Endothelial cell of hepatic sinusoid (primary cell): ENCODE measurements at regions not wholly inside any gene's neighbourhood (a gene's known extent, or its start where the extent isn't known, plus 50 kb on each side); places are given as distances from the start of the nearest gene placed in this dataset.
"Not testable (repeated sequence)": the region's sequence is repeated elsewhere in the genome, so short reads cannot be mapped to it uniquely, and the experiment has no call there.

Experiments
- in situ Hi-C: cut with HindIII; loops from 2 replicates; pipeline ENCODE4 v1.10.0; 2017; ENCODE audit warnings: low sequenced_read_pairs

GRCh38 chr1:14247666-14248065 is 350.8 kb upstream of the KAZN start:
- in situ Hi-C loops = no loop called here

GRCh38 chr1:14251871-14252270 is 346.6 kb upstream of the KAZN start:
- in situ Hi-C loops = no loop called here

DNA sequence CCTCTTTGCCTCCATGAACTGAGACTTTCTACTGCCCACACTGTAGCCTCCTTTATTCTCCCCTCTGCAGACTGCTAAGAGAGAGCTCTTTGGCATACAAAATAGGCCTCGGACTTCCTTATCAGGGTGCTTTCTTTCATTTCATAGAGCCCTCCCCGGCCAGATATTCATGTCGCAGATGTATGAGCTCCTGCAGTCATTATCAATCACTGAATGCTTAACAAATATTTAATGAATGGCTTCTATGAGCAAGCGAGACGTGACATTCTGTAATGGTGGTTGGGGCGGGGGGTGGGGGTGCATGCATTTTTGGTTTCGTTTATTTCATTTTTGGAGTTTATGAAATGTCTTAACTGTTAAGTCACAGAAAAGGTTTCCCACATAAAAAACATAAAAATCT is 344.8 kb upstream of the KAZN start:
- in situ Hi-C loops = no loop called here

GRCh38 chr1:14254251-14254650 is 344.2 kb upstream of the KAZN start:
- in situ Hi-C loops = no loop called here

DNA sequence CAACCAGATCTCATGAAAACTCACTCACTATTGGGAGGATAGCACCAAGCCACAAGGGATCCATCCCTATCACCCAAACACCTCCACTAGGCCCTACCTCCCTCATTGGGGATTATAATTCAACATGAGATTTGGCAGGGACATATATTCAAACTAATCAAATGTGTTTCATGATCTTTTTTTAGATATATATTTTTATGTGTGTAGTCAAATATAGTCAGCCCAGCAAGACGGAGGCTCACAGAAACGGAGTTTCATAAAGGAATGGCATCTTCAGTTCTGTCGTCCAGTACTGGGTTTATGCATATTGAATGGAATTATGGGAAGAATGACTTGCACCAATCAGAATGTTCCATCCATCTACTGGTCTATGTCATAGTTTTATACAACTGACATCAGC is 343.3 kb upstream of the KAZN start:
- in situ Hi-C loops = no loop called here

DNA sequence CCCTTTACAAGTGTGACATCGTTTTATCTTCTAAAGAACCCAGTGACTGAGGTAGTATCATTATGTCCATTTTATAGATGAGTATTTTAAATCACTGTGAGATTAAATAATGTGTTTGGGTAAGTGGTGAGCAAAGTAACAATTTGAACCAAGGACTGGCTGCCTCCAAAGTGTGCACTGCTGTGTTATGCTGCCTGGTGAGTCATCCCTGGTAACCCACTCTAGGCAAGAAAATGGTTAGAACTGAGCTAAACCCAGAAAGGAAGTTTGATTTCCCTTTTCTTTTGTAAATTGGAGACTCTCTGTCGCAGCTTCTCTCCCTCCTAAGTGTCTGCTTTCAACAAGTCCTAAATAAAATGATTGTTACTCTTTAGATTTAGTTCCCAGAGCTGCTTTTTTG is 342.8 kb upstream of the KAZN start:
- in situ Hi-C loops = no loop called here

- in situ Hi-C loops = no loop called here
Observed at GRCh38 chr1:14259191-14259757, 339.2 kb upstream of the KAZN start.

DNA sequence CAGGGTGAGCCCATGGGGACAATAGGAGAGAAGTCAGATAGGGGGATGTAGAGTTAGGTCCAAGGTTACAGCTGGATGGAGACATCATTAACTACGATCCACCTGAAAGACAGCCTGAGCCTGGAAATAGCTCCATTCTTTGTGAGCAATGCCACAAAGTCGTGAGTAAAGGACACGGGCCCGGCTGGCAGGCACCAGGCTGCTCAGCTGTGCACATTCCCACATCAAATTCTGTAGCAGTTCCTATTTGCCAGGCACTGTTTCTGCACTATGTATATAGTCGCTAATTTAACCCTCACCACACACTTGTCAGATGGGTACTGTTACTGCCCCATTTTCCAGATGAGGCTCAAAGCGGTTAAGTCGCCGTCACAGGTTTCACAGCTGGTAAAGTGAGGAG is 338.0 kb upstream of the KAZN start:
- in situ Hi-C loops = no loop called here

DNA sequence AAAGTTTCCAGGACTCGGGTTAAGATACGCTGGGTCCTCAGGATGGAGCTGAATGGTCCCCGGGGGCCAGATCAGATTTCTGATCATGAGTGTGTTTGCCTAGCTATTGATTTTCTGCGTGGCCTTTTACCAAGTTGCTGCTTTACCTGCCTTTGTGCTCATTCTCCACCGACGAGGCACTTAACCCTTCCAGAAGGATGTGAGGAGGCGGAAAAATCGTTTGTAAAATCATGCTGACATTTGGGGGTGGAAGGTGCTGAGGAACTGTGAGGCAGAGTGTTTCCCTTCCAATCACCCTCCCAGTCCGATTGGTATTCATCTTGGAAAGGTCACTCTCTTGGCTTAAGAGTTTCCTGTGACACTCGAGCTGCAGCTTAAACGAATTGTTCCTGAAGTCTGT is 337.1 kb upstream of the KAZN start:
- in situ Hi-C loops = no loop called here

GRCh38 chr1:14262637-14263036 is 335.8 kb upstream of the KAZN start:
- in situ Hi-C loops = no loop called here

GRCh38 chr1:14263225-14263624 is 335.3 kb upstream of the KAZN start:
- in situ Hi-C loops = no loop called here

- in situ Hi-C loops = no loop called here
Observed at GRCh38 chr1:14263671-14264070, 334.8 kb upstream of the KAZN start.

DNA sequence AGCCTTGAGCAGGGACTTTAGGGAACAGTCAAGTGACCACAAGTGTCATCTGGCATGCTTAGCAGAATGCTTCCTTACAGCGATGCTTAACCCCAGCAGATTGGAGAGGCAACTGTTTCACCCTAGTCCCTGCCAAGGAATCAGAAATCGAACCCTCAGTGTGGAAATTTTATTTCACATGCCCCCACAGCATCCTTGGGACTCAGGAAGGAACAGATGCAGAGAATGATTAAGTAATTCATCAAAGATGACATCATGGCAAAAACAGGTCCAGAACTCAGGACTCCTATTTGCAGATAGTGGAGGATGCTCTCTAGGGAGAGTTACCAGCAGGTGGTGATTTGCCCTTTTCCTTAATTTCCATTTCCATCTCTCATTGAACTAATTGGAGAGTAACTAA is 333.0 kb upstream of the KAZN start:
- in situ Hi-C loops = no loop called here

- in situ Hi-C loops = no loop called here
Observed at GRCh38 chr1:14267991-14268390, 330.5 kb upstream of the KAZN start.

- in situ Hi-C loops = no loop called here
Observed at GRCh38 chr1:14270821-14271220, 327.7 kb upstream of the KAZN start.

DNA sequence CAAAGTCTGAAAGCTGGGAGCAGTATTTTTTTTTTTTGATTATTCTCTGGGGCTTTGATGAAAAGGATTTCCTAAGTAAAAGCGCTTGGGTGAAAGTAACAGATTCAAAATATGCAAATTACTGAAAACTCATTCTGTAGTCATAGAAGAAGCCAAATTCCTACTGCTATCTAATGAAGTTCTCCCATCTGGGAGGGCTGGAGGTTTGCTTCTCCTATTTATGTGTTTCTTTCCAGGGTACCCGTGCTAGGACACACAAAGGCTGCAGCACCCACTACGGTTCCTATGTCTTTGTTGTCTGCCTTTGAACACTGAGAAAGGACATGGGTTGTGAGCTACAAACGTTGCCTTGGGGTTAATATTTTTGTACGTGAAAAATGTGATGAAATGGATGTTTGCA is 324.7 kb upstream of the KAZN start:
- in situ Hi-C loops = no loop called here

GRCh38 chr1:14279891-14280290 is 318.6 kb upstream of the KAZN start:
- in situ Hi-C loops = loop anchor here (5.0 kb wide), 1 partner anchor 82 kb away; no protein-coding TSS in a partner anchor

DNA sequence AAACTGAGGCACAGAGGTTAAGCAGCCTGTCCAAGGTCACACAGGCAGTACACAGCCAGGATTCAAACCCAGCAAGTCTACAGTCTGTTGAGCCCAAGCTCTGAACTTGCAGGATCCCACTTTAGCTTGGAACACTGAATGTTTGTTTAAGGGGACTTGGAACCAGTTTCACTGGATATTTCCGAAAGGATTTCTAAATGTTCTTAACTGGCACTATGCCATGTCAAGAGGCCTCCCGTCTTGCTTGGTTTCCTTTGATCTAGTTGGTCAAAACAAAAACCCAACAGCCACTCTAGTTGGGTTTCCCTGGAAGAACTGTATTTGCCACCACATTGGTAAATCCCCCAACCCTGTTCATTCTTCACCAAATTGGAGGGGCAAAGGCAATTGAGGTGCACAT is 317.6 kb upstream of the KAZN start:
- in situ Hi-C loops = no loop called here

GRCh38 chr1:14281412-14281811 is 317.1 kb upstream of the KAZN start:
- in situ Hi-C loops = no loop called here

GRCh38 chr1:14282707-14283106 is 315.8 kb upstream of the KAZN start:
- in situ Hi-C loops = no loop called here

DNA sequence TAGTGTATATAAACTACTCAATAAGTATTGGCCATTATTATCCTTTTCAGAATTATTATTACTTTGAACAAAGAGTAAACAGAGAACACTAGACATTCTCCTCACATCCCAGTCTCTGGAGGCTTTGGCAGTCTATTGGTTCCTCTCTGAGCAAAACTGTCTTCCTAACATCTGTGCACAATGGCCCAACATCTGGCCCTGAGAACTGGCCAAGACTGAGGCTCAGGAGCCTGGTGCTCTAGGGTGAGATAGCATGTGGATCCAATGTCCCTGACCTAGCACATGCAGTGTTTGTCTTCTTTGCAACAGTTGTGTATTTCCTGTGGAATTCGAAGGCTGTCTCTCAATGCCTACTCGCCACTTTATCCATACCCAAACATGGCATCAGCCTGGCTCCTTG is 313.2 kb upstream of the KAZN start:
- in situ Hi-C loops = no loop called here

- in situ Hi-C loops = not testable (repeated sequence)
Observed at GRCh38 chr1:14291182-14291581, 307.3 kb upstream of the KAZN start.

DNA sequence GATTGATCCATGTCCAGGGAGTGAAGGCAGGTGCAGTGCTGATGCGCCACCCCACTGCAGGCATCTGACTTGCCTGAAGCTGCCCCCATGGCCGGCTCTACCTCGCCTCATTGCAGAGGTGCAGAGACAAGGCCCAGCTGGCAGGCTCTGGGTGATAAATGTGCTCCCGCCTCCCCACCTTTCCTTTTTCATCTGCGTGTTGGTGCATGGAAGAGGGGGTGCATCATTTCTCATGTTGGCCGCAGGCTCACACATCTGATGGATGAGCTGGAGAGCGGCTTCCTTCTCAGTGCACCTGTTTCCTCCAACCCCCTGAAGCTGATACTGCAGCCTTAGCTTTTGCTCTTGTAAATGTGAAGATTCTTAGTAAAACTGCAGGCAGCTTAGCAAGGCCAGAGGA is 306.0 kb upstream of the KAZN start:
- in situ Hi-C loops = no loop called here

GRCh38 chr1:14294006-14294405 is 304.5 kb upstream of the KAZN start:
- in situ Hi-C loops = no loop called here
